OCI-LY1 (cell line): ENCODE measurements at regions not wholly inside any gene's neighbourhood (a gene's known extent, or its start where the extent isn't known, plus 50 kb on each side); places are given as distances from the start of the nearest gene placed in this dataset.

Experiments used
- EZH2 ChIP-seq: fragments of 200-600 bp; sonication (generic), shearing (Covaris generic); IDR thresholded peaks from 2 replicates; pipeline ENCODE4 v1.8.0; 2017; ENCODE audit warnings: borderline replicate concordance, mixed run types, mild to moderate bottlenecking, antibody characterized with exemption, low read length, moderate library complexity, mixed read lengths
- TF ChIP-seq, protein P1 (sequence below): fragments of 200-600 bp; sonication (generic), shearing (Covaris generic); IDR thresholded peaks from 2 replicates; pipeline ENCODE4 v1.5.1; 2017; ENCODE audit warnings: mild to moderate bottlenecking, antibody characterized with exemption, low read length, moderate library complexity, mixed read lengths

DNA sequence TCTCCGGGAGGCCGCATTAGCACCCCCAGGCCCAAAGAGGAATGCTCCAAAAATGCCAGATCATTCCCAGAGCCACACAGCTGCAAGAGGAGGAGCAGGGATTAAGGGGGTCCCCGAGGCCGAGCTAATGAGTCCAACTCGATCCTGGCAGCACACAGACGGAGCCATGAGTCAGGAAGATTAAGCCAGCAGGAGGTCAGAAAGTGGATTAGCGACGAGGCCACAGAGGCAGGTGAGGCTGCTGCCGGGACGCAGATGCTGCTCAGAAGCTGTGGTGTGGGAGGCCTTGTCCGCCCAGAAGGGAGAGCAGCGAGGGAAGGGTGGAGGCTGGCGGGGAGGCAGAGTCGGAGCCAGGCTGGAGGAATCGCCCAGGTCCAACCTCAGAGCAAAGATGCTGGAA lies 120.5 kb downstream of the SHANK2 start:
- no peak for TF ChIP-seq EZH2
- TF ChIP-seq, protein P1, sequence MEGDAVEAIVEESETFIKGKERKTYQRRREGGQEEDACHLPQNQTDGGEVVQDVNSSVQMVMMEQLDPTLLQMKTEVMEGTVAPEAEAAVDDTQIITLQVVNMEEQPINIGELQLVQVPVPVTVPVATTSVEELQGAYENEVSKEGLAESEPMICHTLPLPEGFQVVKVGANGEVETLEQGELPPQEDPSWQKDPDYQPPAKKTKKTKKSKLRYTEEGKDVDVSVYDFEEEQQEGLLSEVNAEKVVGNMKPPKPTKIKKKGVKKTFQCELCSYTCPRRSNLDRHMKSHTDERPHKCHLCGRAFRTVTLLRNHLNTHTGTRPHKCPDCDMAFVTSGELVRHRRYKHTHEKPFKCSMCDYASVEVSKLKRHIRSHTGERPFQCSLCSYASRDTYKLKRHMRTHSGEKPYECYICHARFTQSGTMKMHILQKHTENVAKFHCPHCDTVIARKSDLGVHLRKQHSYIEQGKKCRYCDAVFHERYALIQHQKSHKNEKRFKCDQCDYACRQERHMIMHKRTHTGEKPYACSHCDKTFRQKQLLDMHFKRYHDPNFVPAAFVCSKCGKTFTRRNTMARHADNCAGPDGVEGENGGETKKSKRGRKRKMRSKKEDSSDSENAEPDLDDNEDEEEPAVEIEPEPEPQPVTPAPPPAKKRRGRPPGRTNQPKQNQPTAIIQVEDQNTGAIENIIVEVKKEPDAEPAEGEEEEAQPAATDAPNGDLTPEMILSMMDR = no peak
